GM19328 (cell line): ENCODE measurements at regions not wholly inside any gene's neighbourhood (a gene's known extent, or its start where the extent isn't known, plus 50 kb on each side); places are given as distances from the start of the nearest gene placed in this dataset.

ENCODE experiments used
- ATAC-seq: cut with Tn5 transposase; IDR thresholded peaks from one replicate; pipeline ENCODE4 v1.9.1; 2021; ENCODE audit warnings: mild to moderate bottlenecking, moderate library complexity; ENCODE audit not compliant: unreplicated experiment

DNA sequence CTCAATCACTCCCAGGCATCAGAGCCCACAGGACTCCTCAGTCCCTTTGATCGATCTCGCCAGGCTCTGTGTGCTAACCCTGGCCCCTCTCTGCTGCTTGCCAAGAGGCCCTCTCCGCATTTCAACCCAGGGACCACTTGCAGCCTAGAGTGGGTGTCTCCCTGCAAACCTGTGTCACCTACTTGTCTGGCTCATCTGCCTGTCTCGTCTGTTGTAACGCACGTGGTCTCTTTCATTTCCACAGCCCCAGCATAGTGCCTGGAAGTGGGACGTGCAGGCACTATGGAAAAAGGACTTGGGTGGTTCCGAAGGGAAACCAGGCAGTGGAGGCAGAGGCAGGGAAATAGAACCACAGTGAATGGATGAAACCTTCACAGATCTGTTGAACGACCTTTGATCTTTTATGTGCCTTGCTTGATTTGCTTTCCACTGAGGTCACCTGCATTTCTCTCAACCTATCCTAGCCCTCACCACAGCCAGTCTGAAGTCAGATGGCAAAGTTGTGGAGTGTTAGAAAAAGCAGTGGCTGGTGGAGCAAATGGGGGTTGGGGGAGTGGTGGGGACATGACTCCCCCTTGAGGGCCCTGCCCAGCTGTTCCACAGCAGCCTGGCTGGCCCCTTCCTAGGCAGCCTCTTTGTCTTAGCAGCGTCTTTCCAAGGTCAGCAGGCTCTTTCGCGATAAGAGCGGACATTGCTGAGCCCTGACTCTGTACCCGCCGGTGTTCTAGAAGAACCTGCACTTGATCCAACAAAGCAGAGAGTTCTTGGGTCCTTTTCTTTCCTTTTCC lies 55.8 kb upstream of the TAGAP start:
- no peak for ATAC-seq

DNA sequence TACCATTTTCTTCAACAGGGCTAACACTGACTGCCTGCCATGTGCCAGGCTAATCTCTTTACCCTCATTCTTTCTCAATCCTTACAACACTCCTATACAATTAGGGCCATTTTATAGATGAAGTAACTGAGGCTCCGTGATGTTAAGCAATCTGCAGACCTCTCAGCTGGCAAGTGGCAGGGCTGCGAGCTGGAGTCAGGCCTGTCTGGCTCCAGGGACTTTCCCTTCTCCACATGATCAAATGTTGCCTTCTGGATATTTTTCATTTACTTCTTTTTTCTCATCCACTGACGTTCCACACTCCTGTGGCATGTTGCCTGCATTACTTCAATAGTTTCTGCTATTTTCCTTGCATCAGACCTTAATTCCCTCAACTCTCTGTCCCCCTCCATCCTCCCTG lies 55.2 kb upstream of the TAGAP start:
- ATAC-seq = no peak

DNA sequence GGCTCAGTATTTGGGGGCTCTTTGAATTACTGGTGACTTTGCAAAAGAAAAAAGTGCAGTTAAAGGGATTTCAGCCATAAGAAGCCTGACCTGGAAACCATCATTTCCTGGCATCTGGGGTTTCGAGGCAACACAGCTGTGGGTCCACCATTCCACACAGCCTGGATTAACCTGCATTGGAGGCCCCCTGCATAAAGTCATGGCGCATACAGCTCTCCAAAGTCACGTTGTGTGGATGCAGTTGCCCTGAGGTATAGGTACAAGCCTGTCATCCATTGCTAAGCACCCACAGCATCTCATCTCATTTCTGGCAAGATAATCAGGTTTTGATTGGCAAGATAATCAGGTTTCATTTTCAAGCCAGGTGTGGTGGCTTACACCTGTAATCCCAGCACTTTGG lies 54.5 kb upstream of the TAGAP start:
- no peak for ATAC-seq

DNA sequence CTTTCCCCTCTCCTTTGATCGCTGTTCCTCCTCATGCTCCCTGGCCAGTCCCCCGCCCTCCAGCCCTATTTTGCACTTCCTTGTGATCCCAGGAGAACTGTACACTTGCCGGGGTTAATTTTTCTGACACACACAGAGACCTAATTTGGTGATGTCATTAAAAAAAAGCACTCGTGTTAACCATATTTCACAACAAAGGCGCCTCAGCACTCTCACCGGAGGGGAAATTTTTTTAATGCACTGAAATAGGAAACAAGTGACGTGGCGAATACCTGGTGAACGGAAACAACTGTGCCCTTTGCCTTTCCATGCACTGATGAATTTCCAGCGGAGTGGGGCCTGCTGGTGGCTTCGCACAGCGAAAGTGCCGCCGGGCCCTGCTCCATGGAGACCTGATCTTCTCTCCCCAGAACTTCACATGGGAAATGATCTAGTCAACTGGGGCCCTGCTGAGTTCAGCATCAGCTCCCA lies 53.9 kb upstream of the TAGAP start:
- ATAC-seq = no peak

DNA sequence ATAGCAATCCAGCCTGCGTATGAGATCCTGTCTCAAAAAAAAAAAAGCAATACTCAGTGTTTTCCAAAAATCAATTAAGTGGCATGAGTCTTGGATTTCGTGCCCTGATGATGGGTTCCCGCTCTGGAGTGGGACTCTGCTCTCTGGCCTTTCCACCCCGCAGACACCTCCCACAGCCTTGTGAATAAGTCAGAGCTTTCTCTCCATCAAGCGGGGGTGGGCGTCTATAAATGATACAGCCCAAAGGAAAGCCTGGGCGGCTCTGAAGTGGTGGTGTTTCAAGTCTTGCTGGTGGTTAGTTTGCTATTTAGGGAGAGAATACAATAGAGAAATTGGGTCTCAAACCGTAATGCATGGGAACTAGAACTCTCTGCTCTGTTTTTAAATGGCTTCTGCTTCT lies 52.5 kb upstream of the TAGAP start:
- no peak for ATAC-seq

DNA sequence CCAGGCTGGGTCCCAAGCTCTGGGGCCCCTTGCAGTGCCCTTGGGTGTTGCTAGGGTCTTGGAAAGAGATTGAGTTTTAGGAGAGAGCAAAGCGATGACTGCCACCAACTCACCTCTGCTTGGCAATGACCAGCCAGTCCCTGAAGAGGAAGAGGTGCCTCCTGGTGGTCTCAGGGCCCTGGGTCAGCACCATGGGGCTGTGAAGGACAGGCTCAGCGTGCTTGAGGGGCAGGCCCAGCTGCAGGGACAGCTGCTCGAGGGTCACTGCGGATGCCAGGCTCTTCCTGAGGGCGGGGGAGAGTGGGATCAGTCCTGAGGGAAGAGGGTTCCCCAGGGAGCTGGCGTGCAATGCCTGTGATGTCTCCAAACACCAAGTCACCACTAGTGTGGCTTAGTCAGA lies 50.8 kb upstream of the TAGAP start:
- ATAC-seq = no peak

DNA sequence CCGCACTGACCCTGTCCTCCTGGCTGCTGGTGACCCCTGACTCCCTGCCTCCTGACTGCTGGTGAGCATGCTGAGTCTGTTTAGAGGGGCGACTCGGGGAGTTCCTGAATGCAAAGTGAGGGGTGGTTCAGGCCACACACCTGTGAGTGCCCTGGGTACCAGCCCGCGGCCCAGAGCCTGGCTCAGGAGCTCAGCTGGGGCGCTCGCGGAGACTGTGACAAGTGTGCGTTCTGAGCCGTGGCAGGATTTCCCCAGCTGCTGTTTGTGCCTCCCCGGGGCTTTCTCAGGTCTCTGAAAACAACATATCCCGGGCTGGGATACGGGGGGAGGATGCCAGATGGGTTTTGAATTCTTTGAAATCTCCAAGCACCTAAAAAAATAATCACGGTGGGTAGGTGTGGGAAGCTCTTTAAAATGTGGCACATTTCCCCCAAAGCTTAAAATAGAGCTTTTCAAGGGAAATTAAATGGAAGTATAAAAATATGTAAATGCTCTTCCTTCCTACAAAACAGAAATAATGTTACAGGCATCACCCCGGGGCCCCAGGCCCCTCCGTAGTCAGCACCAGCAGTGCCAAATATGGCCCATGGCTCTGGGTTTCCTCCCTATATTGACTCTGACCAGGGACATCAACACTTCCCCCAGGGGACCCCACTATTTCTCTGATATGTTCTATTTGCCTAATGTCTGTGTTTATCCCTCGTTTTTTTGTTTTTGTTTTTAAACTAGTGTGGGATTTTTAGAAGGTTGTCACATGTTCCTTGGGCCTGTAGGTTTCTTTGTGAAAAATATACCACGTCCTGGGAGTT lies 49.9 kb upstream of the TAGAP start:
- ATAC-seq = no peak
